ENCODE measurements at regions not wholly inside any gene's neighbourhood (a gene's known extent, or its start where the extent isn't known, plus 50 kb on each side); places are given as distances from the start of the nearest gene placed in this dataset.

GRCh38 chr13:100809129-100809390 lies 134.5 kb upstream of the TMTC4 start:
- WGBS (ENCODE audit: low lambda C conversion rate, missing lambda C conversion rate) = 80% methylated on average over 2 of the region's 2 CpGs
- Histone ChIP-seq H2AFZ (no peak overlapping the region), H3K36me3 (replicated peaks; ENCODE audit: insufficient read depth, low read depth) (no peaks in the 10 kb centered on the region), H3K9me3 (ENCODE audit: low read depth) (no peaks in the 10 kb centered on the region), H3K4me1 (ENCODE audit: insufficient read depth) (no peaks in the 10 kb centered on the region), H3K27ac (no peak overlapping the region), H3K79me2 (no peaks in the 10 kb centered on the region), H3K4me3 (no peak overlapping the region), H3K9me2 (replicated peaks; ENCODE audit: insufficient read depth) (no peaks in the 10 kb centered on the region), H3K4me2 (no peak overlapping the region), H4K20me1 (ENCODE audit: insufficient read depth, poor library complexity, severe bottlenecking) (no peaks in the 10 kb centered on the region), H3K27me3 (no peaks in the 10 kb centered on the region)
- no peak for DNase-seq (ENCODE audit: low spot score)
- TF ChIP-seq EZH2phosphoT487 (IDR thresholded peaks at IDR 0.05; ENCODE audit: low read depth, severe bottlenecking, unreplicated experiment) (no peak), EZH2 (IDR thresholded peaks at IDR 0.05; ENCODE audit: borderline replicate concordance) (no peak), CTCF (IDR thresholded peaks at IDR 0.05; ENCODE audit: poor library complexity) (no peak)

GRCh38 chr13:100808330-100809128 lies 133.9 kb upstream of the TMTC4 start:
- no peak for DNase-seq (ENCODE audit: low spot score)
- Histone ChIP-seq H4K20me1 (ENCODE audit: insufficient read depth, poor library complexity, severe bottlenecking) (no peaks in the 10 kb centered on the region), H3K4me2 (no peak overlapping the region), H3K79me2 (no peaks in the 10 kb centered on the region), H3K9me3 (ENCODE audit: low read depth) (no peaks in the 10 kb centered on the region), H3K4me3 (no peak overlapping the region), H2AFZ (no peak overlapping the region), H3K4me1 (ENCODE audit: insufficient read depth) (no peaks in the 10 kb centered on the region), H3K27me3 (no peaks in the 10 kb centered on the region), H3K9me2 (replicated peaks; ENCODE audit: insufficient read depth) (no peaks in the 10 kb centered on the region), H3K36me3 (replicated peaks; ENCODE audit: insufficient read depth, low read depth) (no peaks in the 10 kb centered on the region), H3K27ac (no peak overlapping the region)
- WGBS (ENCODE audit: low lambda C conversion rate, missing lambda C conversion rate) = 71% methylated on average over 8 of the region's 8 CpGs
- TF ChIP-seq CTCF (IDR thresholded peaks at IDR 0.05; ENCODE audit: poor library complexity) (no peak), EZH2phosphoT487 (IDR thresholded peaks at IDR 0.05; ENCODE audit: low read depth, severe bottlenecking, unreplicated experiment) (no peak), EZH2 (IDR thresholded peaks at IDR 0.05; ENCODE audit: borderline replicate concordance) (no peak)

GRCh38 chr13:100803091-100803490 lies 128.5 kb upstream of the TMTC4 start:
- no peak for DNase-seq (ENCODE audit: low spot score)
- Histone ChIP-seq H4K20me1 (ENCODE audit: insufficient read depth, poor library complexity, severe bottlenecking) (no peaks in the 10 kb centered on the region), H3K27ac (no peak overlapping the region), H3K79me2 (no peaks in the 10 kb centered on the region), H3K4me1 (ENCODE audit: insufficient read depth) (no peaks in the 10 kb centered on the region), H3K4me2 (no peak overlapping the region), H3K9me2 (replicated peaks; ENCODE audit: insufficient read depth) (no peaks in the 10 kb centered on the region), H3K4me3 (no peak overlapping the region), H3K27me3 (no peaks in the 10 kb centered on the region), H2AFZ (no peak overlapping the region), H3K9me3 (ENCODE audit: low read depth) (no peaks in the 10 kb centered on the region), H3K36me3 (replicated peaks; ENCODE audit: insufficient read depth, low read depth) (no peaks in the 10 kb centered on the region)
- TF ChIP-seq CTCF (IDR thresholded peaks at IDR 0.05; ENCODE audit: poor library complexity) = no peak
- no peak for TF ChIP-seq EZH2phosphoT487 (IDR thresholded peaks at IDR 0.05; ENCODE audit: low read depth, severe bottlenecking, unreplicated experiment)
- no peak for TF ChIP-seq EZH2 (IDR thresholded peaks at IDR 0.05; ENCODE audit: borderline replicate concordance)
- 79% methylated on average over 6 of the region's 6 CpGs for WGBS (ENCODE audit: low lambda C conversion rate, missing lambda C conversion rate)

All from hepatocyte (in vitro differentiated cells).